ENCODE measurements at regions not wholly inside any gene's neighbourhood (a gene's known extent, or its start where the extent isn't known, plus 50 kb on each side); places are given as distances from the start of the nearest gene placed in this dataset.

DNA sequence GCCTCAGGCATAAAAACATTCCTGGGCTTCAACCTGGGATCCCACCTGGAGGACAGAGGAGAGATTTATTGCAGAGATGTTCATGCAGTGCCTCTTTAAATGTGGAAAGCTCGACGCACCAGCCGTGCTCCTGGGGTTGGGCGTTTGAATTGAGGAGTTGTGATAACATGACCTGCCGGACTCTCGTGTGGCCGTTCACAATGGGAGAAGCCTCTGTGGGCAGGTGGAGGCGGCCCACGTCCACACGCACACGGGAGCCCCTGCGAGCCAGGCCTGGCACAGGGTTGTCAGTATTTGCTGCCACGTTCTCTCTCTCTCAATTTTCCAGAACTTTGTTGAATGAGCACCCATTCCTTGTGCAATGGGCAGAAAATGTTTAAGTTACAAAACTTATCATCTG lies 58.3 kb upstream of the PPARA start:
- intact Hi-C loops (cut with DNase I) = loop anchor here (5.0 kb wide), 1 partner anchor 80 kb away; no protein-coding TSS in a partner anchor
- Histone ChIP-seq H3K4me3 (no peak overlapping the region), H3K4me1 (peaks cover 0 to 100% (median 99%) of the 10 kb centered on the region in 4 donors), H3K27me3 (no peaks in the 10 kb centered on the region), H3K9me3 (no peaks in the 10 kb centered on the region), H3K36me3 (peaks cover 0 to 11% (median 5%) of the 10 kb centered on the region in 4 donors), H3K27ac (peak overlapping the region; percentile 96 to 99 (median 98))
- no peak for TF ChIP-seq POLR2AphosphoS5 (IDR thresholded peaks at IDR 0.05)
- TF ChIP-seq POLR2A (IDR thresholded peaks at IDR 0.05) = no peak
- no peak for TF ChIP-seq EP300 (IDR thresholded peaks at IDR 0.05)
- no peak for TF ChIP-seq CTCF (IDR thresholded peaks at IDR 0.05)
- 82 to 86% methylated on average over 13 of the region's 13 CpGs for WGBS, 2 donors
- no peak for DNase-seq

DNA sequence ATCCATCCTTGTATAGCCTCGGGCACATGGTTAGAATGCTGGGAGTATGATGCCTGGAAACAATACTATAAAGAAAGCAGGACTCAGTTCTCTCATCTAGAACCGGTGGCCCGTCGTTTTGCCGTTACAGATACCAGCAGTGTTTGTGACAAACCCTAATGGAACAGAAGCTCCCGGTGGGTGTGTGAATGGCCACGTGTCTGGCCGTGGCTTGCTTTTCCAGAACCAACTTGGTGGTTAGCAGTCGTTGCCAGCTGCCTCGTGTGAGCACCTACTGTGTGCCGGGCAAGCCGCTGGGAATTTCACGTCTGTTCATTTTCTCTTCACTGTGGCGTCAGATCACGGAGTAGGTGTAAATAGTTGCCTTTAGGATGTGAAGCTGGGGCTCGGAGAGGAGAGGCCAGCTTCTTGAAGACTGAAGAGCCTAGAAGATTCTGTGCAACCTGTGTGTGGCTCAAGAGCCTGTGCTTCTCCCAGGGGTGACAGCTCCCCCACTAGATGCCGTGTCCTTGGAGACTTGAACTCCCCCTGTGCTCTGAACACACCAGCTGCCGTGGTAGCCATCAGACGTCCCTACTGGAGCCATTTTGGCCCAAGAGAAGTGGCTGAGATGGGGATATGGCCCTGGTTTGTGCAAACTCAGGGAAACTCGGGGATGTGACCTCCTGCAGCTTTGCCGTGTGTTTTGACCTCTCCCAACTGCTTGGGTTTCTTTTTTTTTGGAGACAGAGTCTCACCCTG lies 57.5 kb upstream of the PPARA start:
- Histone ChIP-seq H3K9me3 (no peaks in the 10 kb centered on the region), H3K4me1 (peaks cover 0 to 100% (median 95%) of the 10 kb centered on the region in 4 donors), H3K27ac (peak overlapping the region; percentile 96 to 99 (median 98)), H3K4me3 (no peak overlapping the region), H3K27me3 (no peaks in the 10 kb centered on the region), H3K36me3 (peaks cover 0 to 19% (median 11%) of the 10 kb centered on the region in 4 donors)
- 80 to 83% methylated on average over 21 of the region's 21 CpGs for WGBS, 2 donors
- TF ChIP-seq CTCF (IDR thresholded peaks at IDR 0.05) (no peak), EP300 (IDR thresholded peaks at IDR 0.05) (no peak), POLR2AphosphoS5 (IDR thresholded peaks at IDR 0.05) (no peak), POLR2A (IDR thresholded peaks at IDR 0.05) (no peak)
- intact Hi-C loops (cut with DNase I) = loop anchor here (5.0 kb wide), 1 partner anchor 81 kb away; no protein-coding TSS in a partner anchor
- no peak for DNase-seq

GRCh38 chr22:46093796-46094195 lies 56.5 kb upstream of the PPARA start:
- H3K27ac ChIP-seq = peak overlapping the region; percentile 96 to 99 (median 98)
- intact Hi-C loops (cut with DNase I) = loop anchor here (5.0 kb wide), 1 partner anchor 81 kb away; no protein-coding TSS in a partner anchor
- H3K4me3 ChIP-seq = no peak overlapping the region
- 86 to 91% methylated on average over 5 of the region's 5 CpGs for WGBS, 2 donors
- TF ChIP-seq POLR2AphosphoS5 (IDR thresholded peaks at IDR 0.05) = peak in 1 of 4 donors; percentile 4
- TF ChIP-seq EP300 (IDR thresholded peaks at IDR 0.05) = no peak
- H3K27me3 ChIP-seq = no peaks in the 10 kb centered on the region
- DNase-seq = no peak
- H3K36me3 ChIP-seq = peaks cover 0 to 28% (median 20%) of the 10 kb centered on the region in 4 donors
- H3K9me3 ChIP-seq = no peaks in the 10 kb centered on the region
- peaks cover 0 to 100% (median 95%) of the 10 kb centered on the region in 4 donors for H3K4me1 ChIP-seq

- intact Hi-C loops (cut with DNase I) = loop anchor here (5.0 kb wide), 1 partner anchor 82 kb away; no protein-coding TSS in a partner anchor
- Histone ChIP-seq H3K27ac (peak overlapping the region; percentile 70 to 99 (median 98)), H3K36me3 (peaks cover 0 to 37% (median 28%) of the 10 kb centered on the region in 4 donors), H3K27me3 (no peaks in the 10 kb centered on the region), H3K4me1 (peaks cover 0 to 96% (median 92%) of the 10 kb centered on the region in 4 donors), H3K9me3 (no peaks in the 10 kb centered on the region), H3K4me3 (no peak overlapping the region)
- DNase-seq = no peak
- WGBS, 2 donors = 91 to 96% methylated on average over 8 of the region's 8 CpGs
- TF ChIP-seq CTCF (IDR thresholded peaks at IDR 0.05) (no peak), EP300 (IDR thresholded peaks at IDR 0.05) (no peak), POLR2AphosphoS5 (IDR thresholded peaks at IDR 0.05) (no peak), POLR2A (IDR thresholded peaks at IDR 0.05) (no peak)
These were observed 55.6 kb upstream of the PPARA start for GRCh38 chr22:46094676-46095075.

DNA sequence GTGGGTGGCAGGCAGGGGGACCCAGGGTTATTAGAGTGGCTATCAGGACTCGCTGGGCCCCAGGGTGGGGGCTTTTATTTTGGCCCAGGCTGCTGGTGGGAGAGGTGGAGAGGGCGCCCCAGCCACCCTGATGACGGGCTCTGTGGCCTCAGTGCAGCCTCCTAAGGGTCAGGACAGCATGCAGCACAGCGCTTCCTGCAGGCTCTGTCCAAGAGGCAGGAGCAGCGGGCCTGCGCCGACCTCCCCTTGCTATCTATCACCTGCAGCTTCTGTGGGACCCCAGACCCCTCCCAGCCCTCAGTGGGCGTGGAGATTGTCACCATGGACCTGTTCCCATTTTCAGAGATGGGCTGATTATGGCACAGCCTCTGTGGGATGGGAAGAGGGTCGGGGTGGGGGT lies 54.3 kb upstream of the PPARA start:
- H3K36me3 ChIP-seq = peaks cover 0 to 48% (median 41%) of the 10 kb centered on the region in 4 donors
- H3K27me3 ChIP-seq = no peaks in the 10 kb centered on the region
- intact Hi-C loops (cut with DNase I) = no loop called here
- TF ChIP-seq EP300 (IDR thresholded peaks at IDR 0.05) (no peak), CTCF (IDR thresholded peaks at IDR 0.05) (no peak), POLR2AphosphoS5 (IDR thresholded peaks at IDR 0.05) (no peak), POLR2A (IDR thresholded peaks at IDR 0.05) (no peak)
- H3K9me3 ChIP-seq = no peaks in the 10 kb centered on the region
- 85 to 91% methylated on average over 9 of the region's 9 CpGs for WGBS, 2 donors
- peaks cover 0 to 86% (median 79%) of the 10 kb centered on the region in 4 donors for H3K4me1 ChIP-seq
- peak overlapping the region; percentile 57 to 98 (median 77) for H3K27ac ChIP-seq
- no peak overlapping the region for H3K4me3 ChIP-seq
- DNase-seq = no peak
